Cerebellar cortex (tissue), 1 donor: ENCODE measurements at regions not wholly inside any gene's neighbourhood (a gene's known extent, or its start where the extent isn't known, plus 50 kb on each side); places are given as distances from the start of the nearest gene placed in this dataset.
"Not testable (repeated sequence)": the region's sequence is repeated elsewhere in the genome, so short reads cannot be mapped to it uniquely, and the experiment has no call there.

Experiments
- DNase-seq: peaks from one replicate; pipeline ENCODE4 v3.0.0-alpha.2; 2015; ENCODE audit warnings: low spot score

DNA sequence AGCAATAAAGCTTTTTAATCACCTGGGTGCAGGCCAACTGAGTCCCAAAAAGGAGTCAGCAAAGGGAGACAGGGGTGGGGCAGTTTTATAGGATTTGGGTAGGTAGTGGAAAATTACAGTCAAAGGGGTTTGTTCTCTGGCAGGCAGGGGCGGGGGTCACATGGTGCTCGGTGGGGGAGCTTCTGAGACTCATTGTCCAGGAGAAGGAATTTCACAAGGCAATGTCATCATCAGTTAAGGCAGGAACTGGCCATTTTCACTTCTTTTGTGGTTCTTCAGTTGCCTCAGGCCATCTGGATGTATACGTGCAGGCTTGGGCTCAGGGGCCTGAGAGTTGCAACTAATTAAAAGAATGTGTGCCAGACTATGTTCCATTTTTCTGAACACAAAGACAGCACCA, 147.5 kb upstream of the SCN7A start:
- not testable (repeated sequence) for DNase-seq

DNA sequence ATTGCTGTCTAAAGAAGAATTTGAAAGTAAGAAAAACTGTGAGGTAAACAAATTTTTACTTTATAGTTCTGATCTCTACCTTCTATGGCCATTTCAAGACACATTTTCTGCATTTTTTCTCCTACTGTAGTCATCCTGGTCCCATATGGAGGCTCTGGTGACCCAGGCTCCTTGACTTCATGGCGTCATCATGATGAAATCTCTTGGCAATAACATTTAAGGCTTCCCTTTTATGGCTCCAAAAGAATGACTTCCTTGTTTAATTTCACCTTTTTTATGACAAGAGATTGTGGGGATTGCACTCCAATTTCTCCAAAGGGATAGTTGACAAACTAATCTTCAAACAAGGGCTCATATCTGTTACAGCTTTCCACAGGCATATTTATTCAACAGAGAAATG, 143.0 kb upstream of the SCN7A start:
- DNase-seq = no peak

DNA sequence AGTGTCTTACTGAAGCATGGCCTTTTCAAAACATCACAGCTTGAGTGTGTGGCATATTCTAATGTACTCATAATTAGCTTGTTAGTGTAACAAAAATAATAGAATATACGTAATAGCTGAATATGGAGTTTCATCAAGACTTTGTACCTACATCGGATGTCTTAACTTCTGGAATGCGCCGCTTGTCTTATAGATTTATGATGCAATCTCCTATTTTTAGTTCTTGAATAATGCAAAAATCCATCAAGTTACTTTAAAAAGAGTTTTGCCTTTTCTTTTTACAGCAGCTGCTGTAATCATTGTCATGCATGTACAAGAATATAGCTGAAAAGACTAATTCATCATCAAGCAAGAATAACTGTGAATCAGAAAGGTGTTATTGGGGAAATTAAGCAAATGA, 140.7 kb upstream of the SCN7A start:
- no peak for DNase-seq

DNA sequence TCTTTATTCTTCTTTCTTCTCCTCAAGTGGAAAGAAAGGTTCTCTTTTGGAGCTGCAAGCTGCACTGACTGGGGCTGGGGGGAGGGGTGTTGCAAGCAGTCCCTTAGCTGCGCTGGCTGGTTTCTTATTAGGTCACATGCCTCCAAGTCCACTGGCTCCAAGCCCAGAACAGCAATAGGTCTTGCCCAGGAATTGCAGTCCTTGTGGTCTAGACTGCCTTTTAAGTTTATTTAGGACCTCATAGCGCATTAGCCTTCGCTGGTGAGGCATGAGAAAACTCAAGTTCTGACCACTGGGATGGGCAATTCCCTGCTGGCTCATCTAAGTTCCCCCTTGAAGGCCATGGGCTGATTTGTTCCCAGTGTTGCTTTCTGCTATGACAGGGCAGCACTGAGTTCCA, 138.6 kb upstream of the SCN7A start:
- DNase-seq = no peak

DNA sequence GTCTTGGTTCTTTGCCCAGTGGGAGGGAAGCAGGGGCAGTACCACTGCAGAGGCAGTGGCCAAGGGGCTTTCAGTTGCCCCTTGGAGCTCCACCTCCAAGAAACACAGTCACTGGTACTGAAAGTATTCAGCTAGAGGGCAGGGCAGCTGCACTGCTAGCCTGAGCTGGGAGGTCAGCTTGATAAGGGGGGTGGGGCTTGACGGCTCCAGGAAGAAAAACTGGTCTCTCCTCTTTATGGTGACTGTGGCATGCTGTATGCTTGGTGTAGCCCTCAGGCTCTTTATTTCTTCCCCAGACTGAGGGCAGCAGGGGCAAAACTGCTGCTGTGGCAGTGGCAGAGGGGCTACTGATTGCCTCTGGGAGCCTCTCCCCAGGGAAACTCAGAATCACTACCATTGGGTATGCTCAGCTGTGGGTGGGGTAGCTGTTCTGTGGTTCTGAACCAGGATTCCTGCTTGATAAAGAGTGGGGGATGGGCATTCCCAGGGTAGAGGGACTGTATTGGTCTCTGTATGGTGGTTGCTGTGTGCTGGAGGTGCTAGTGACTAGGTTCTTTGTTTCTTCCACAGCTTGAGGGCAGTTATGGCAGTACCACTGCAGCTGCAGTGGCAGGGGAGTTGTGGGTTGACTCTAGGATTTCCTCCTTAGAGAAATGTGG, 134.6 kb upstream of the SCN7A start:
- DNase-seq = no peak

DNA sequence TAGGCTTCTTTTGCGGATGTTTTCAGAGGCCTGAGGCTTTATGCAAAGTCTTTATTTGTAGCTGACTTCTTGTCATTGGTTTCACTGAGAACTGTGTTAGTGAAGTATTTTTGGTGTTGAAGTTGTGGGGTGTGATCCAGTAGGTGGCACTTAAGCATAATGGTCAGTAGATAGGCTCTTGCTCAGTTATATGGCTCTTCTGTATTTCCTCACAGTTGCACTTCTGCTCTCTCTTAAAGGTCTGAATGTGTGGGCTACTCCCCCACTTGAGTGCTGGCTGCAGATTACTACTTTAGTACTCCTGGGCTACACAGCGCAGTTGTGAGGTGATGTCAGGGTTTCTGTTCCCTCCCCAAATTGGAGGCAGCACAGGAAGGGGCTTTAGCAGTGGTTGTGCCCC, 133.8 kb upstream of the SCN7A start:
- no peak for DNase-seq

DNA sequence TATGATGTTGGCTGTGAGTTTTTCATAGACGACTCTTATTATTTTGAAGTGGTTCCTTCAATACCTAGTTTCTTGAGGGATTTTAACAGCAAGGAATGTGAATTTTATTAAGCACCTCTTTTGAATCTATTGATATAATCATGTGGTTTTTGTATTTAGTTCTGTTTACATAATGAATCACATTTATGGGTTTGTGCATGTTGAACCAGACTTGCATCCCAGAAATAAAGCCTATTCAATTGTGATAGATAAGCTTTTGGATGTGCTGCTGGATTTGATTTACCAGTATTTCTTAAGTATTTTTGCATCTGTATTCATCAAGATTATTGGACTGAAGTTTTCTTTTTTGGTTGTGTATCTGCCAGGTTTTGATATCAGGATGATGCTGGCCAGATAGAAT, 131.6 kb upstream of the SCN7A start:
- DNase-seq = no peak

DNA sequence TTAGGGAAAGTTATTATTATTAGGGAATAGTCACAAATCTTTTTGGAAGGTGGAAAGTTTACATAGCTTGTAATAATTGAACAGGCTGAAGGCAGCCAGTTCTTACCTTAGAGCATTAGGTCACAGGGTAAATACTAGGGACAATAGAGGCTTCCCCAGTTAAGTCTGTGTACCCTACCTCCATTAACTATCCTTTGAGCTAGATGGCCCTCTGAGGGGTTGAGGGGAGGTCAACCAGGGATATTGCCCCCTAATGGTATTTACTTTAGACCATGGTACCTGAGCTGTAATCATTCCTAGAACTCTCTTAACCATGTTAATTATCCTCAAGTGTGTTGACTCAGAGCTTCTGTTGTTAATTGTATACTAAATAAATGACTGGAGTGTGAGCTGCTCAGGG, 120.5 kb upstream of the SCN7A start:
- DNase-seq = no peak

DNA sequence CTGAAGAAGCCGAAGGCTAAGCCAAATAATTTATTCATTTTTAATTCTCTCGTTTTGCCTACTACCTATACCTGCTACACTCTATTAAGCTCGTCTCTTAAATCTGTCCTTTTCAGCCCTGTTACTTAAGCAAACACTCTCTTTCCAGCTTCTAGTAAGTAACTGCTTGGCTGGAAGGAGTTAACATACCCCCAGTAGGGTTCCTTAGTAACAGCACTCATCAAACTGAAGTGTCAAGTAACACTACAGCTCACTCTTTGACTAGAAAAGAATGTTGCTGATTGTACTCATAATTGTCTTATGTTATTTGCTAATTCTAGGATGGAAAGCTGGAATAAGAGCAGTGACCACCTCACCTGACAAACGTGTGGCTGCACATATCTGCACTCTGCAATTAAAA, 120.0 kb upstream of the SCN7A start:
- no peak for DNase-seq

DNA sequence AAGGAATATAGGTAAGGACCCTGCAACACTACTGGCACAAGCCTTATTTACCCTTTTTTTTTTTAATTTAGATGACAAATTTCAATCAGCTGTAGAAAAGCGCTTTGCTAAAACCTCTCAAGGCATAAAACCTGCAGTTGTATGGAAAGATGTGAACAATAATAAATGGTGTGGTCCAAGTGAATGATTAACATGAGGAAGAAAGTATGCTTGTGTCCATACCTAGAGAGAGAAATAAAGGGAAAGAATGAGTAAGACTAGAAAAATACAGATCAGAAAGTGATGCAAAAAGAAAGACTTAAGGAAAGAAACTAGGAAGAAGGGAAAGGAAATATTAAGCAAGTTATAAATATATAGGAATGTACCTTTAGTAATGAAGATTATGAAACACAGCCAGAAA, 119.2 kb upstream of the SCN7A start:
- DNase-seq = no peak

DNA sequence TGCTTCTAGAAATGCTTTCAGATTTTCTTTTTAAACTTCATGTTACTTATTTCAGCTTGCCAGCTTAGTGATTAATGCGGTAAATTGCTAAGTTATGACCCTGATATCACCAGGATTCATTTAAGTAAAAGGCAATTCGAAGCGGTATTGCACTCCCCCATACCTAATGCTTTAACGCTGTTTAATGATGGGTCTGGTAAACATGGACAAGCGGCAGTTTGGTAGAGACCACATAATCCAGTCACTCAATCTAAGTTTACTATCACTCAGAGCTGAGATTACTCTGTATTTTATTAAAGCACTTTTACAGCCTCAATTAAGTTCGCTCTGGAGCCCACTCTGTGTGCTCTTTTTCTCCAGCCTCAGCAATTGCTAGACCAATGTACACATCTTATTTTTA, 118.2 kb upstream of the SCN7A start:
- DNase-seq = no peak

DNA sequence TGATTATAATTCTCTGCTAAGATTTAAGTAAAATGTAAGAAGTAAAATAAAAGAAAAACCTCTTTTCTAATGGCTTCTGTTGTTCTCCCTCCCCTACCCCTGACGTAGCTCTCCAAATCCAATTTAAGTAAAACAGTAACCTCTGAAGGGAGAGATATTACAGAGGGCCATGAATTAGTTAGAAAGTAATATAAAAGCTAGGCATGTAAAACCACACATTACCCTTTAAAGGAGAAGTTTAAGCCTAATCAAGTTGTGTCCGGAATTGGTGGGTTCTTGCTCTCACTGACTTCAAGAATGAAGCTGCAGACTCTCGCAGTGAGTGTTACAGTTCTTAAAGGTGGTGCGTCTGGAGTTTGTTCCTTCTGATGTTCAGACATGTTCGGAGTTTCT, 116.9 kb upstream of the SCN7A start:
- DNase-seq = no peak

DNA sequence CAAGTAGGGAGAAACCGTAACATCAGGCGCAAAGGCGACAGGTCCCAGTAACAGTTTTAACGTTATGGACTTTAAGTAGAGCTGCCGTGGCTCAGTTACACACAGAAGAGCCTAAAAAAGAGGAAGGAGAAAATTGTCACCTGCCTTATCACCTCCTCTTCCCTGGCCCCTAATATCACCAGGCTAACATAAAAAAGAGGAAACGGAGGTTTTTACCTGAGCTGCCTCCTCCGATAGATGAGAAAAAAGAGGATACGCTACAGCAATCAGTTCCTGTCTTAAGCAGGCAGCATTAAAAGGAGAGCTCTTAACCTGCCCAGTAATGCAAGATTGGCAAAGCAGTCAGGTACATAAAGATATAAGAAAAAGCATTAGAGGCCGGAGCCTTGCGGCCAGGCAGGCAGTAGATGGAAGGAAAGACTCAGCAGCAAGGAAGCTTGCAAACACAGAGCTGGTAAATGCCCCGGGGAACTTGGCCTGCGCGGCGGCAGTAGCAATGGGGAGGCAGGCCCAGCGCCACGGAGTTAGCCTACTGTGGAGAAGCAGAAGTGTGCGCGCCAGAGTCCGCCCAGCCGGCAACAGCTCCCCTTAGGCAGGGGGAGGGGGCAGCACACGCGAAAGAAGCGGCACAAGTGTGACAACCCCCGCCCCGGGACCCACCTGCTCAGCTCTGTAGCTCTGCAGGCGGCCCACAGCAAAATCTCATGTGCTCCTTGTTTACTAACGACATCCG, 116.3 kb upstream of the SCN7A start:
- peak; percentile 12 for DNase-seq

DNA sequence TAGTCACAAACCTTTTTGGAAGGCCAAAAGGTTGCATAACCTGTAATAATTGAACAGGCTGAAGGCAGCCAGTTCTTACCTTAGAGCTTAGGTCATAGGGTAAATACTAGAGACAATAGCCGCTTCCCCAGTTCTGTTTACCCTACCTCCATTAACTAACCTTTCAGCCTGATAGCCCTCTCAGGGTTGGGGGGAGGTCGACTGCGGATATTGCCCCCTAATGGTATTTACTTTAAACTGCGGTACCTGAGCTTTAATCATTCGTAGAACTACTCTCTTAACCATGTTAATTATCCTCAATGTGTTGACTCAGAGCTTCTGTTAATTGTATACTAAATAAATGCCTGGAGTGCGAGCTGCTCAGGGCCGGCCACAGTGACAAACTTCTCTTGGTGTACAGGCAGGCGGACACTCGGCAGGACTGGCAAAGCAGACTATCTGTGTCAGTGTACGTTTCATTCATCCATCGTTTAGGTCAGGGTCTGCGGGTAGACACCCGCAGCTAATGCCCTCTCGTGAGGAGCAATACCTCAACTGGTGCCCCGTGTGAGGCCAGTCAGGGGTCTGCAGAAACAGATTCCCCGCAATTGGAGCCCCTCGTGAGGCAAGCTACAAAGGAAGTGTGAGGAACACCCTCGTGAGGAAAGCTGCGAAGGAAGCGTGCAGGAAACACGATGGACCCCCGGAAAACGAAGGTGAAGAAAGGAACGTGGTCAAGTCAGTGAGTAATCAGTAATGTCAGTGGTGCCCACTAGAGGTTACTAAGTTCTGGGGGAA, 115.3 kb upstream of the SCN7A start:
- no peak for DNase-seq

DNA sequence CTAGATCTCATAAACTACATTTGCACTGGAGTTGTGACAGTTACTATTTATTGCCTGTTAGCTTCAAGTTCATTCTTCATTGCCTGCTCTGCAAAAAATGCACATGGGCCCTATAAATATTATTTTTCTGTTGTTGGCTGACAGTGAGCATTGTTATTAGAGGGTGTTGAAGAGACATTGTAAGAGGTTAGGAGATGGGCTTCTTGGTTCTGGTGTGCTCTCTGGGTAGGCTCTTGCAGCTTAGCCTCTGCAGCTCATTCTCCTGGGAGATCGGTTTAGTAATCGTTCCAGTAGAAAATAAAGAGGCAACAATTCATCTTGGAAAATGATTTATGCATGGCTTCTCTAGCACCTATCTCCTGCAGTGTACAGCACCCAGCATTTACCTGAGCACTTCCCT, 113.8 kb upstream of the SCN7A start:
- DNase-seq = no peak

DNA sequence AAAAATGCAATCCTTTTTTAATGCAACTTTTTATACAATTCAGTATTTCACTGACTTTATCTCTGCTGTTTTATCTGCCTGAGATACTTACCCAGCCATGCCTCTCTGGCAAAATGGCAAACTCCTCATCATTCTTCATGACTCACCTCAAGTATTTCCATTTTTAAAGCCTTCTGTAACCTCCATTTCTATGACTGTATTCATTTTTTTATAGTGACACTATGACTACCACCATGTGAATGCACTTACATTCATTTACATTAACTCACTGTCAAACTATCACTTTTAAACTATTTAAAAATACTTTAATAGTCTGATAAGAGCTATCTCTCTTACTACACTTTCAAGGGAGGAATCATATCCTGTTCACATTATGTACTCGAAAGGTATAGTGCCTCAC, 99.4 kb upstream of the SCN7A start:
- DNase-seq = no peak

DNA sequence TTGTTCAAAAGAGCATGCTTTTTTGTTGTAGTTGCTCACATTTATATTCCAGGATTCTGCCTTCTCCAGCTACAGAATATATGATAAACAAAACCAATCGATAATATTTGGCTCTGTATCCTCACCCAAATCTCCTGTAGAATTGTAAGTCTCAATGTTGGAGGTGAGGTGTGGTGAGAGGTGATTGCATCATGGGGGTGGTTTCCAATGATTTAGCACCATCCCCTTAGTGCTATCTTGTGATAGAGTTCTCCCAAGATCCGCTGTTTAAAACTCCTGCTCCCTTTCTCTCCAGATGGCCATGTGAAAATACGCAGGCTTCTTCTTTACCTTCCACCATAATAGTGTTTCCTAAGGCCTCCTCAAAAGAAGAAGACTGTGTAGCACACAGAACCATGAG, 98.7 kb upstream of the SCN7A start:
- no peak for DNase-seq

DNA sequence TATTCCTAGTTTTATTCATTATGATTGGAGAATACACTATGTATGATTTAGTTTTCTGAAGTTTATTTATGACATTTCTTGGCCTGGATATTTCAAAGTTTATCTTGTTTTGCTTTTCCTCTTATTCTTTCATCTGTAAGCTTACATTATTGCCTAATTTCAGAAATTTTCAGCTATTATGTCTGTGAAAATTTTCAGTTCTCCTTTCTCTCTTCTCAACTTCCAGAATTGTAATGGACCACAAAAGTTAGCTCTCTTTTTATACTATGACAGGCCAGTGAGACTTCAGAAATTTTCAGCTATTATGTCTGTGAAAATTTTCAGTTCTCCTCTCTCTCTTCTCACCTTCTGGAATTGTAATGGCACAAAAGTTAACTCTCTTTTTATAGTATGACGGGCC, 97.2 kb upstream of the SCN7A start:
- no peak for DNase-seq

DNA sequence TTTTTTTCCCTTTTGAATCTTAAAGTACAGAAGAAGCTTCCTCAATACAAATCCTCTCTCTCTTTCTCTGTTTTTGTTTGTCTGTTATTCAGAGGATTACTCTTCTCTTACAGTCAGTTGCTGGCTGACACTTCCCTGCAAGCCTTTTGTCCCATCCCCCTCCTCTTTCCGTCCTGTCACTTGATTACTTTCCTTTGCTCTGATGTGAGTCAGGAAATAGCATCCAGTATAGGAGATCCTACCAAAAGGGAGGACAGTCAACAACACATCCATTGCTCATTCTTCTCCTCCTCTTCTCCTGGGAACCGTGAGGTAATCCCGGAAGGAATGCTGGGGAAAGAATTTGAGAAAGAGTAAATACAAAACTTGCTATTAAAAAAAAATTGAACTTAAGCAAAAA, 79.3 kb upstream of the SCN7A start:
- no peak for DNase-seq

DNA sequence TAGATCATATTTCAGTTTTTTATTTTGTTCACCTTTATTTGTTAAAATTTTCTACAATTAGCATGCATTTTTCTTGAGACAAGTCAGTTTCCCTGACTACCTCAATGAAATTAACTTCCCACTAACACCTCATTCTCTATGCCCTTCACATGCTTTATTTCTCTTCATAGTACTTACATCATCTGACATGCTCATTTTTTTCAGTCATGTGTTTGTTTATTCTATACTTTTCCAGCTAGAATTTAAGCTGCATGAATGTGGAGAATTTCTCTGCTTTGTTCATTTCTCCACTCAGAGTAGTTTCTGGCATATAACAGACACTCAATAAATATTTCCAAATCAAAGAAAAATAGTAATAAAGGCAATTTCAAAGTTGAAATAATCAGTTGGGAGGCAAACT, 78.9 kb upstream of the SCN7A start:
- DNase-seq = no peak

DNA sequence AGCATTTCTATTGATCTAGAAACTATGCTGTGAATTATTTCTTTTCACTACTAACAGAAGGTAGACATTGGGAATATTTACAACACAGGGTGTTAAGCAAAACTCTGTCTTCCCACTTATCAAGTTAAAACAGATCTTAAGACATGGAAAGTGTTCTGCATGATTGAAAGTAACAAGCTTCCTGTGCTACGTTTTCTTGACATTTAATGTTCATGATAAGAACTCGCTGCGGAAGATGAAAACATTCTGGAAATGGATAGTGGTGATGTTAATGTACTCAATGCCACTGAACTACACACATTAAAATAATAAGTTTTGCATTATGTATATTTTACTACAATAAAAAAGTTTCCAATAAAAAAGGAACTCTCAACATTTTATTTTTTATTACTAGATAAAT, 74.4 kb upstream of the SCN7A start:
- no peak for DNase-seq

DNA sequence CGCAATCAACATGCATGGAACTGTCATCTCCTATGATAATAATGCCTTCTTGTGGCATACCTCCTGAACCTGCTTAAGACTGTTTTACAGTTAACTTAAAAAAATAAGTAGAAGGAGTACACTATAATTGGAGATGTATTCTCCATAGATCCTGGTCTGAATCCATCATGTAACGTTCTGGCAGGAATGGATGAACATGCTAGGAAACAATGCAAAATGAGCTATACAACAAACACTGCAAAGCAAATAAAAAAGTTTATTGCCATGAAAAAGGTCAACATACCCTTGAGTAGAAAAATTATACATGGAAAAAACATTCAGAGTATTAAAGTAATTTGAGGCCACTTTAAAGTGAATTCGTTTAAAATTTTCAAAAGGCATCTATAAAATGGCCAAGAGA, 71.5 kb upstream of the SCN7A start:
- no peak for DNase-seq

DNA sequence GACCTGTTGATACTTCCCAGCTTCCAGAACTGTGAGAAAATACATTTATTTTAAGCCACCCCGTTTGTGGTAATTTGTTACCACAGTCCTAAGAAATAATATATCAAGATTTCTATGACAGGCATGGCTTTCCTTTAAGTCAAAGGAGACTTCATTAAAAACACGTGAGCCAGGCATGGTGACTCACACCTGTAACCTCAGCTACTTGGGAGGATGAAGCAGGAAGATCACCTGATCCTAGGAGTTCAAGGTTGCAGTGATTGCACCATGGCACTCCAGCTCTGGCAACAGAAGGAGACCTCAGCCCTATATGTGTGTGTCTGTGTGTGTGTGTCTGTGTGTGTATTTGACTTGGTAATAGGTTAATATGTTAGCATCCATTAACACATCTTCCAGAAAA, 69.8 kb upstream of the SCN7A start:
- no peak for DNase-seq
